COLO668 (cell line): ENCODE measurements at regions not wholly inside any gene's neighbourhood (a gene's known extent, or its start where the extent isn't known, plus 50 kb on each side); places are given as distances from the start of the nearest gene placed in this dataset.

Experiments
- DNase-seq: peaks from one replicate; lab custom pipeline; 2025; ENCODE audit not compliant: unreplicated experiment; lab: John Stamatoyannopoulos, UW

- DNase-seq, result no peak
Measured at GRCh38 chr2:134110532-134110931, 143.3 kb upstream of the MGAT5 start.

GRCh38 chr2:134117676-134118075, 136.2 kb upstream of the MGAT5 start:
- no peak for DNase-seq

- DNase-seq, result peak; percentile 77
Measured at GRCh38 chr2:134118279-134119116, 135.4 kb upstream of the MGAT5 start.

GRCh38 chr2:134119117-134119712, 134.7 kb upstream of the MGAT5 start:
- DNase-seq, result no peak

GRCh38 chr2:134119713-134120405, 134.0 kb upstream of the MGAT5 start:
- DNase-seq, result peak; percentile 92

- peak; percentile 55 for DNase-seq
Measured at GRCh38 chr2:134120406-134120732, 133.5 kb upstream of the MGAT5 start.

- peak; percentile 77 for DNase-seq
Measured at GRCh38 chr2:134120733-134121630, 132.9 kb upstream of the MGAT5 start.

GRCh38 chr2:134122610-134123009, 131.3 kb upstream of the MGAT5 start:
- peak; percentile 31 for DNase-seq

GRCh38 chr2:134123332-134123731, 130.5 kb upstream of the MGAT5 start:
- no peak for DNase-seq

- DNase-seq, result peak; percentile 63
Measured at GRCh38 chr2:134124047-134124753, 129.7 kb upstream of the MGAT5 start.

- DNase-seq, result no peak
Measured at GRCh38 chr2:134127496-134127895, 126.4 kb upstream of the MGAT5 start.

GRCh38 chr2:134128746-134129145, 125.1 kb upstream of the MGAT5 start:
- no peak for DNase-seq

- no peak for DNase-seq
Measured at GRCh38 chr2:134129900-134130537, 123.9 kb upstream of the MGAT5 start.

- no peak for DNase-seq
Measured at GRCh38 chr2:134131681-134132489, 122.0 kb upstream of the MGAT5 start.

- DNase-seq, result no peak
Measured at GRCh38 chr2:134132490-134132857, 121.4 kb upstream of the MGAT5 start.

- no peak for DNase-seq
Measured at GRCh38 chr2:134133622-134134312, 120.1 kb upstream of the MGAT5 start.

- DNase-seq, result no peak
Measured at GRCh38 chr2:134134313-134134706, 119.6 kb upstream of the MGAT5 start.

GRCh38 chr2:134134827-134135226, 119.0 kb upstream of the MGAT5 start:
- DNase-seq, result no peak

GRCh38 chr2:134135793-134136192, 118.1 kb upstream of the MGAT5 start:
- no peak for DNase-seq
